ENCODE measurements at regions not wholly inside any gene's neighbourhood (a gene's known extent, or its start where the extent isn't known, plus 50 kb on each side); places are given as distances from the start of the nearest gene placed in this dataset.

DNA sequence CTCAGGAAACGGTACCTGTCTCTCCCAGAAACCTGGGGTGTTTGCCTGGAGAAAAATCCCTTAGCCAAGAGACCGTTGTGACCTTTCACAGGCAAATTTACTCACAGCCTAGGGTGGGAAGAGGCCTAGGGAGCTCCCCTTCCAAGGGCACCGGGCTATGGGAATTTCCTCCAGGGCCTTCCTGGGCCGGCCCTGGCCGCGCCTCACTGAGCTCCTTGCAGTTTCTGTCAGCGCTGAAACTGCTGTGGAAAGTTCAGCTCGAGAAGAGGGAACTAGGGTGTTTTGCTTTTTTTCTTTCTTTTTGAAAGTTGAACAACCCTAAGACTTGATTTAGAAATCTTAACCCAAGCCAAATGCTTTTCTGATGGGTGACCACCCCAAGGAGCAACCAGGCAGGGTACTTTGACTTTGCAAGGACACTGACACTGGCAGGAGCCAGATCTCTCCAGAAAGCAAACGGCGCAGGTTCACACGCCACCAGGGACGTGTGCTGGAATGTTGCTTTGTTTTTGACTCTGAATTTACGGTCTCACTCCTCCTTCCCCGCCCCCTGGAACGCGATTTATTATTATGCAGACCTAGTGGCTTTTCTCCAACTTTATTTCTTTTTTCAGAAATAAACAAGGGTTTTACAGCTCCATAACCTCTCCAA lies 229.6 kb upstream of the JUN start:
- H3K36me3 ChIP-seq (ENCODE audit: control insufficient read depth, insufficient read depth, low read length) = no peaks in the 10 kb centered on the region
- no peaks in the 10 kb centered on the region for H3K27me3 ChIP-seq (ENCODE audit: control insufficient read depth, insufficient read depth, low read length)
- H3K4me1 ChIP-seq (ENCODE audit: control insufficient read depth, insufficient read depth, low read length) = peaks cover 14% of the 10 kb centered on the region
- intact Hi-C loops (cut with micrococcal nuclease; ENCODE audit: unreplicated experiment) = no loop called here
- CTCF ChIA-PET = no interaction called here
- POLR2A ChIA-PET = interaction anchor here (0.6 to 1.6 kb wide), 4 partner anchors 14 to 287 kb away, joined by 3 to 6 read pairs (median 4); partner anchors contain the start of gene JUN
- DNase-seq (ENCODE audit: low read depth, low spot score) (no peak), ATAC-seq (peak; percentile 84)
- peak overlapping the region; percentile 12 to 46 for H3K4me3 ChIP-seq (ENCODE audit: low read depth in 2 of 2, low read length in 2 of 2)
- H3K27ac ChIP-seq (ENCODE audit: low read length) = peak overlapping the region; percentile 82
- TF ChIP-seq, protein P1, sequence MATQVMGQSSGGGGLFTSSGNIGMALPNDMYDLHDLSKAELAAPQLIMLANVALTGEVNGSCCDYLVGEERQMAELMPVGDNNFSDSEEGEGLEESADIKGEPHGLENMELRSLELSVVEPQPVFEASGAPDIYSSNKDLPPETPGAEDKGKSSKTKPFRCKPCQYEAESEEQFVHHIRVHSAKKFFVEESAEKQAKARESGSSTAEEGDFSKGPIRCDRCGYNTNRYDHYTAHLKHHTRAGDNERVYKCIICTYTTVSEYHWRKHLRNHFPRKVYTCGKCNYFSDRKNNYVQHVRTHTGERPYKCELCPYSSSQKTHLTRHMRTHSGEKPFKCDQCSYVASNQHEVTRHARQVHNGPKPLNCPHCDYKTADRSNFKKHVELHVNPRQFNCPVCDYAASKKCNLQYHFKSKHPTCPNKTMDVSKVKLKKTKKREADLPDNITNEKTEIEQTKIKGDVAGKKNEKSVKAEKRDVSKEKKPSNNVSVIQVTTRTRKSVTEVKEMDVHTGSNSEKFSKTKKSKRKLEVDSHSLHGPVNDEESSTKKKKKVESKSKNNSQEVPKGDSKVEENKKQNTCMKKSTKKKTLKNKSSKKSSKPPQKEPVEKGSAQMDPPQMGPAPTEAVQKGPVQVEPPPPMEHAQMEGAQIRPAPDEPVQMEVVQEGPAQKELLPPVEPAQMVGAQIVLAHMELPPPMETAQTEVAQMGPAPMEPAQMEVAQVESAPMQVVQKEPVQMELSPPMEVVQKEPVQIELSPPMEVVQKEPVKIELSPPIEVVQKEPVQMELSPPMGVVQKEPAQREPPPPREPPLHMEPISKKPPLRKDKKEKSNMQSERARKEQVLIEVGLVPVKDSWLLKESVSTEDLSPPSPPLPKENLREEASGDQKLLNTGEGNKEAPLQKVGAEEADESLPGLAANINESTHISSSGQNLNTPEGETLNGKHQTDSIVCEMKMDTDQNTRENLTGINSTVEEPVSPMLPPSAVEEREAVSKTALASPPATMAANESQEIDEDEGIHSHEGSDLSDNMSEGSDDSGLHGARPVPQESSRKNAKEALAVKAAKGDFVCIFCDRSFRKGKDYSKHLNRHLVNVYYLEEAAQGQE (IDR thresholded peaks at IDR 0.05; ENCODE audit: insufficient read depth in 1 of 2, low read depth in 2 of 2, low read length in 1 of 2) = no peak
- TF ChIP-seq TCF7L2 (IDR thresholded peaks at IDR 0.05; ENCODE audit: low read depth, low read length) = no peak
- TF ChIP-seq, protein P2, sequence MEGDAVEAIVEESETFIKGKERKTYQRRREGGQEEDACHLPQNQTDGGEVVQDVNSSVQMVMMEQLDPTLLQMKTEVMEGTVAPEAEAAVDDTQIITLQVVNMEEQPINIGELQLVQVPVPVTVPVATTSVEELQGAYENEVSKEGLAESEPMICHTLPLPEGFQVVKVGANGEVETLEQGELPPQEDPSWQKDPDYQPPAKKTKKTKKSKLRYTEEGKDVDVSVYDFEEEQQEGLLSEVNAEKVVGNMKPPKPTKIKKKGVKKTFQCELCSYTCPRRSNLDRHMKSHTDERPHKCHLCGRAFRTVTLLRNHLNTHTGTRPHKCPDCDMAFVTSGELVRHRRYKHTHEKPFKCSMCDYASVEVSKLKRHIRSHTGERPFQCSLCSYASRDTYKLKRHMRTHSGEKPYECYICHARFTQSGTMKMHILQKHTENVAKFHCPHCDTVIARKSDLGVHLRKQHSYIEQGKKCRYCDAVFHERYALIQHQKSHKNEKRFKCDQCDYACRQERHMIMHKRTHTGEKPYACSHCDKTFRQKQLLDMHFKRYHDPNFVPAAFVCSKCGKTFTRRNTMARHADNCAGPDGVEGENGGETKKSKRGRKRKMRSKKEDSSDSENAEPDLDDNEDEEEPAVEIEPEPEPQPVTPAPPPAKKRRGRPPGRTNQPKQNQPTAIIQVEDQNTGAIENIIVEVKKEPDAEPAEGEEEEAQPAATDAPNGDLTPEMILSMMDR (IDR thresholded peaks at IDR 0.05) = no peak
- no peak for TF ChIP-seq SIN3A (IDR thresholded peaks at IDR 0.05; ENCODE audit: borderline replicate concordance, insufficient read depth, low read depth, low read length)
- no peak for TF ChIP-seq POLR2AphosphoS5 (IDR thresholded peaks at IDR 0.05; ENCODE audit: low read depth, low read length)
- no TSS peak for BruUV-seq (replicated peaks)
- H3K9me3 ChIP-seq (ENCODE audit: control insufficient read depth, insufficient read depth, low read depth, low read length) = no peaks in the 10 kb centered on the region; the same call in 1 of the 2 replicates
- in situ Hi-C loops (cut with HindIII; ENCODE audit: low pct_unique_long_range_greater_than_20kb, low sequenced_read_pairs) = no loop called here

DNA sequence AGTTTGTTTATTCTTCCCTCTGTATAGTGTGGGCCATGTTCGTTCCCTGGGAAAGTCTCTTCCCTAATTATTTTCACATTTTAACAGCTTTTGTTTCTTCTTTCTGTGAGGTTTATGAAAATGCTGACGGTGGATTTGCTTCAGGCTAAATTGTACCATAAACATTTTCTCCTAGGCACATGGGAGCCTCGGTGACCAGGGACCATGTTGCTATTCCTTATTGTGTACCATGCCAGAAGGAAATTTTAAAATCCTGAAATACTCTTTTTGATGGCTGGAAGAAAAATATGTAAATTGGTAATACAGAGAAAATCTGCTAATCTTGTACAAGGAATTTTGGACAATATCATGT lies 230.1 kb upstream of the JUN start:
- TF ChIP-seq, protein P2 (IDR thresholded peaks at IDR 0.05) = no peak
- TF ChIP-seq POLR2AphosphoS5 (IDR thresholded peaks at IDR 0.05; ENCODE audit: low read depth, low read length) = no peak
- no peak for TF ChIP-seq TCF7L2 (IDR thresholded peaks at IDR 0.05; ENCODE audit: low read depth, low read length)
- TF ChIP-seq SIN3A (IDR thresholded peaks at IDR 0.05; ENCODE audit: borderline replicate concordance, insufficient read depth, low read depth, low read length) = no peak
- TF ChIP-seq, protein P1 (IDR thresholded peaks at IDR 0.05; ENCODE audit: insufficient read depth in 1 of 2, low read depth in 2 of 2, low read length in 1 of 2) = no peak
- no peaks in the 10 kb centered on the region for H3K36me3 ChIP-seq (ENCODE audit: control insufficient read depth, insufficient read depth, low read length)
- H3K4me3 ChIP-seq (ENCODE audit: low read depth in 2 of 2, low read length in 2 of 2) = peak overlapping the region; percentile 12 to 46; a peak in 3 of 4 replicates
- intact Hi-C loops (cut with micrococcal nuclease; ENCODE audit: unreplicated experiment) (no loop called here), in situ Hi-C loops (cut with HindIII; ENCODE audit: low pct_unique_long_range_greater_than_20kb, low sequenced_read_pairs) (no loop called here)
- no peak for DNase-seq (ENCODE audit: low read depth, low spot score)
- ChIA-PET CTCF (no interaction called here), POLR2A (interaction anchor here (0.6 to 1.6 kb wide), 4 partner anchors 15 to 286 kb away, joined by 3 to 6 read pairs (median 4); partner anchors contain the start of gene JUN)
- peak overlapping the region; percentile 82 for H3K27ac ChIP-seq (ENCODE audit: low read length)
- peak; percentile 20 for ATAC-seq
- no peaks in the 10 kb centered on the region for H3K27me3 ChIP-seq (ENCODE audit: control insufficient read depth, insufficient read depth, low read length)
- no peaks in the 10 kb centered on the region; the same call in 1 of the 2 replicates for H3K9me3 ChIP-seq (ENCODE audit: control insufficient read depth, insufficient read depth, low read depth, low read length)
- no TSS peak for BruUV-seq (replicated peaks)
- peaks cover 14% of the 10 kb centered on the region for H3K4me1 ChIP-seq (ENCODE audit: control insufficient read depth, insufficient read depth, low read length)
